Stimulated activated CD4-positive, alpha-beta T cell treated with anti-CD3 and anti-CD28 coated beads, Interleukin-4, amount 100 ng/mL, for 48 hours (primary cell): ENCODE measurements at regions not wholly inside any gene's neighbourhood (a gene's known extent, or its start where the extent isn't known, plus 50 kb on each side); places are given as distances from the start of the nearest gene placed in this dataset.
"Not testable (repeated sequence)": the region's sequence is repeated elsewhere in the genome, so short reads cannot be mapped to it uniquely, and the experiment has no call there.

Experiments
- DNase-seq, 2 donors: peaks; one replicate each; pipeline ENCODE4 v3.0.0-alpha.2; 2020; ENCODE audit warnings: low read depth in 2 of 2

GRCh38 chr5:126044111-126044668, 379.0 kb upstream of the GRAMD2B start:
- DNase-seq, result no peak

GRCh38 chr5:126044931-126045565, 378.2 kb upstream of the GRAMD2B start:
- no peak for DNase-seq

GRCh38 chr5:126046318-126046717, 376.9 kb upstream of the GRAMD2B start:
- no peak for DNase-seq

- no peak for DNase-seq
These were observed 376.2 kb upstream of the GRAMD2B start for GRCh38 chr5:126046846-126047571.

GRCh38 chr5:126052120-126052519, 371.1 kb upstream of the GRAMD2B start:
- no peak for DNase-seq

GRCh38 chr5:126052791-126053190, 370.4 kb upstream of the GRAMD2B start:
- no peak for DNase-seq

- no peak for DNase-seq
These were observed 369.6 kb upstream of the GRAMD2B start for GRCh38 chr5:126053630-126054029.

- DNase-seq, result no peak
These were observed 368.4 kb upstream of the GRAMD2B start for GRCh38 chr5:126054577-126055347.

- no peak for DNase-seq
These were observed 367.9 kb upstream of the GRAMD2B start for GRCh38 chr5:126055348-126055729.

GRCh38 chr5:126056352-126056751, 366.9 kb upstream of the GRAMD2B start:
- no peak for DNase-seq

- DNase-seq, result no peak
These were observed 366.2 kb upstream of the GRAMD2B start for GRCh38 chr5:126056851-126057622.

GRCh38 chr5:126058392-126058791, 364.8 kb upstream of the GRAMD2B start:
- DNase-seq, result not testable (repeated sequence)

- no peak for DNase-seq
These were observed 360.6 kb upstream of the GRAMD2B start for GRCh38 chr5:126062398-126063221.

GRCh38 chr5:126065061-126065460, 358.1 kb upstream of the GRAMD2B start:
- no peak for DNase-seq

- DNase-seq, result no peak
These were observed 356.4 kb upstream of the GRAMD2B start for GRCh38 chr5:126066836-126067235.

- no peak for DNase-seq
These were observed 355.8 kb upstream of the GRAMD2B start for GRCh38 chr5:126067404-126067803.

- DNase-seq, result no peak
These were observed 353.9 kb upstream of the GRAMD2B start for GRCh38 chr5:126069329-126069728.

- DNase-seq, result no peak
These were observed 352.7 kb upstream of the GRAMD2B start for GRCh38 chr5:126070481-126070880.

GRCh38 chr5:126074538-126074937, 348.7 kb upstream of the GRAMD2B start:
- DNase-seq, result no peak

- no peak for DNase-seq
These were observed 343.9 kb upstream of the GRAMD2B start for GRCh38 chr5:126079266-126079665.

- no peak for DNase-seq
These were observed 342.0 kb upstream of the GRAMD2B start for GRCh38 chr5:126081209-126081608.
